Endothelial cell of hepatic sinusoid (primary cell): ENCODE measurements at regions not wholly inside any gene's neighbourhood (a gene's known extent, or its start where the extent isn't known, plus 50 kb on each side); places are given as distances from the start of the nearest gene placed in this dataset.
"Not testable (repeated sequence)": the region's sequence is repeated elsewhere in the genome, so short reads cannot be mapped to it uniquely, and the experiment has no call there.

Source experiments
- in situ Hi-C: cut with HindIII; loops from 2 replicates; pipeline ENCODE4 v1.10.0; 2017; ENCODE audit warnings: low sequenced_read_pairs

- in situ Hi-C loops = not testable (repeated sequence)
Observed at GRCh38 chr12:13518034-13518433, 321.5 kb downstream of the EMP1 start.

GRCh38 chr12:13509740-13510139 is 313.2 kb downstream of the EMP1 start:
- in situ Hi-C loops = no loop called here

DNA sequence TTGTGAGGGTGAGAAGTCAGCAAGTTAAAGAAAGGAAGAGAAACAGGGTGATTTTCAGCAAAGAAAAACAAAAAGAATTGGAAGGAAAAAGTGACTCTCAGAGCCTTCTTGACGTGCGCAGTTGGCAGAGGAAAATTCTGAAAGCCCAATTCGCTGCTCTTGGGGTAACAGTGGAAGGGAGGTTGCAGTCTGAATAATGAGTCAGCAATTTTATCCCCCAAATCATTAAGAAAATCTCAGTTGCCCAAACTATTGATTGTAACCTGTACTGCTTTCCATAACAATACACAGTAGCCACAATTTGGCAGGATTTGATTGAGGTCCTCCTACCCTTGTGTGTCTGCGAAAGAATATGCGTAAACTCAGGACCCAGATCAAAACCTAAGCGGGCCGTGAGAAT is 309.1 kb downstream of the EMP1 start:
- in situ Hi-C loops = no loop called here

- in situ Hi-C loops = no loop called here
Observed at GRCh38 chr12:13505224-13505623, 308.7 kb downstream of the EMP1 start.

DNA sequence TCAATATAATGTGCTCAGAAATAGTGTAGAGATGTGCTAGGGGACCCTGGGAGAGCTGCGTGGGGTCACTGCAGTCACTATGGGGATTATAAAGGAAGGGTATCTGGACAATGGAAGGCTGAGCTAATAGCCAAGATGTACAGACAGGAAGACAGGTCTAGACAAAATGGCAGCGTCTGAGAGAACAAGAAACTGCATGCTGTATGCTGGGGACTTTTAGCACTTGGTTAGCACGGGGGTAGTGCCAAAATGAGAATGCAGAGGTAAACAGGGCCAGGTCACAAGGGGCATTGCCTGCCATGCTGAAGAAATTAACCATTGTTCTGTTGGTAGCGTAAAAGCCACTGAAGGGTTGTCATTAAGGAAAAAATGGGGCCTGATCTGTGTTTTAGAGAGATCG is 308.2 kb downstream of the EMP1 start:
- in situ Hi-C loops = no loop called here

- in situ Hi-C loops = no loop called here
Observed at GRCh38 chr12:13504074-13504473, 307.5 kb downstream of the EMP1 start.

- in situ Hi-C loops = no loop called here
Observed at GRCh38 chr12:13503094-13503835, 306.7 kb downstream of the EMP1 start.

DNA sequence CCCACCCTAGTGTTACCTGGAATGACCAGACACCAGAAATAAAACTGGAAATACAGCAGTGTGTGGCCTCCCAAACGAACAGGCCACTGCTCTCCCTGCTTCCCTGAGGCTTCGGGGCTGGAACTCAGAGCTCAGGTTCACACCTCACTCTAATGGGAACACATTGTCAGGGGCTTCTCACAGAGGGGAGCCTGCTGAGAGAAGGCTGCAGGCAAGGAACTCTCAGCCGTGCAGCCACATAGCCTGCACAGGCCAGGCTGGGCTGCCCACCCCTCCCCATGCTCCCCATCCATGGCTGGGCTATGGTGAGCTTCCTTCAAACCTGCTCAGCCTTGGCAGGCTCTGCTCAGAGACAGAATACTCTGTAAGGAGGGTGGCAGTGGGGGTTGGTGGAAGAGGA is 302.5 kb downstream of the EMP1 start:
- in situ Hi-C loops = no loop called here

DNA sequence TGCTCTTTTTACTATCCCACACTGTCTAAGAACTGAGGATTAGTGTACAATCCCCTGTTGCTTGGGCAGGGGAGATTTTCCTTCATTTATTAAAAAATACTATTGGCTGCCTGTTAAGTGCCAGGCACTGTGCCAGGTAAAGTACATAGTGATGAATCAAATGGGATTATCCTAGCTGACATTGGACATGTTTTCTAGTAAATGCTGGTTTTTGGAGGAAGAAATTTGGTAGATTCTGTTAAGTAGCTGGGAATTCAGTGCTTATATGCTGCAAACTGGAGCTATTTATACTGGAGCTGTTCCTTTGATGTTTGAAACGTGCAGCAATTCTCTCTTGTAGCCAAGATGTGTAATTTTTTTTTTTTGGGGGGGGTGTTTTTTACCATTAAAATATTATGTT is 299.6 kb downstream of the EMP1 start:
- in situ Hi-C loops = no loop called here

GRCh38 chr12:13489246-13489645 is 292.7 kb downstream of the EMP1 start:
- in situ Hi-C loops = no loop called here

- in situ Hi-C loops = no loop called here
Observed at GRCh38 chr12:13487326-13487725, 290.8 kb downstream of the EMP1 start.

GRCh38 chr12:13486794-13487193 is 290.3 kb downstream of the EMP1 start:
- in situ Hi-C loops = no loop called here

DNA sequence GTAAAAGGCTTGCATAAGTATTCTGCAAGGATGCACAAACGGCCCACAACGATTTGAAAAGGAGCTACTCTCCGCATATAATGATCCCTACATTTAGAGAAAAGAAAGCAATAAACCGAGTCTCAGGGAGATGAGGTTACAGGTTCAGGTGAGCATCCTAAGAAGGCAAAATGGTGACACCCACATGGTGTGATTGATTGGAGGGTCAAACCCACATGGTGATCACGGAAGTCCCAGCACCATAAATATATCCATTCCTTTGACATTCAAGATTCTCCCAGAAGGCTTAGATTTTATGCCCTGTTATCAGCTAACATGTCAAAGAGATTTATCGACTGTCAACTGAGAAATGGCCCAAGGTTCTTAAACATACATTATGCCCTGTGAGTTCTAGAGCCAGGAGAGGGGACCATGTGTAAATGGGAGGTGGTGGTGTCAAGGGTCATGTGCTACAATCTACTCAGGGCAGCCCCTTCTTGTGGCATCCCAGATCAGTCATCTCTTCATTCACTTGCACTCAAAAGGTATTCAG is 282.2 kb downstream of the EMP1 start:
- in situ Hi-C loops = no loop called here

DNA sequence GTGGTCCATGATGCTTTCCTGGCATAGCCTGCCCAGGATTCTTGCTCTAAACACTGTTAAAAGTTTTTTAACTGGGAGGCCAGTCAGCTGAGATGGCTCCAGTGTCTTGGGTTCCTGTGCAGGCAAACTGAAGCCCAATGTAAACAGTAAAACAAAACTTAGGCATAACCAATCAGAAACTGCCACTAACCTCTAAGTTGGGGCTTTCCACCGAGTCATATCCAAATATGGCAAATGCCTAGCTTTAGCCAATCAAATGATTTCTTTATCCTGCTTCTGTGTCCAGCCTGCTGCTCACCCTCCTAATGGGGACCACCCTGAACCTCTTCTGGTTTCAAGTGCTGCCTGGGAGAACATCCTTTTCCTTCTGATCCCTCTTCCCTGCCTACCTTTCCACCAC is 277.9 kb downstream of the EMP1 start:
- in situ Hi-C loops = no loop called here

DNA sequence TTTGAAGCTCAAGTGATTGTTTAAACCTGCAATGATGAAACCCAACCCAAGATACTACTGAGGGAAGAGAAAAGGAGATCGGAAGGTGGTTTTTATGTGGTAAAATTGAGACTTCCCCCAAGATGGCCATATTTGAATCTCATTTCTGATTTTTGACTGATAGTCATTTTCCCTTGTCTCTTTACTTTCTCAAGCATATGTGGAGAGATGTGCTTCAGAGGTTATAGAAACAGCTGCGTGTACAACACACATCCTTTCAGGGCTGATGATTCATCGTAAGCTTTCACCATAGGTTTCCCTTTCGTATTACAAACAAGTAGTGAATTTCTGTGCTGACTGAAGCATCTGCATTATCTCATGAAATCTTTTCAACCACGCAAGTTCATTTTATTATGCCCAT is 276.2 kb downstream of the EMP1 start:
- in situ Hi-C loops = no loop called here

DNA sequence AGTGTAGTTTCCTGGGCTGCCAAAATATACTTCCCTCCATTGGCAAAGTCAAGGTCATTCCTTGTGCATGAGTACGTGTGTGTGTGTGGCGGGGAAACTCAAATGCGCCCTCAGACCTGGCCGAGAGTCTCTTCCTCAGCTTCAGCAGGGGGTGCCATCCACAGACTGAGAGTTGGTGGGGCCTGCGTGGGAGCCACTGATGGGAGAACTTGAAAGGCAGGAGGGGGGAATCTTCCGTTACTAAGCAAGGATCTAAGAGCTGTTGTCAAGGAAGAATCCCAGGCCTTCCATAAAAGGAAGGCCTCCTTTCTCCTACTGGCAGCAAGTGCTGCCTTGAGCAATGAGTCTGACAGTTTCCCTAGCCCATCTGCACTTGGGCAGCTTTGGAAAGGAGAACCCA is 274.9 kb downstream of the EMP1 start:
- in situ Hi-C loops = no loop called here

- in situ Hi-C loops = no loop called here
Observed at GRCh38 chr12:13465635-13466034, 269.1 kb downstream of the EMP1 start.

DNA sequence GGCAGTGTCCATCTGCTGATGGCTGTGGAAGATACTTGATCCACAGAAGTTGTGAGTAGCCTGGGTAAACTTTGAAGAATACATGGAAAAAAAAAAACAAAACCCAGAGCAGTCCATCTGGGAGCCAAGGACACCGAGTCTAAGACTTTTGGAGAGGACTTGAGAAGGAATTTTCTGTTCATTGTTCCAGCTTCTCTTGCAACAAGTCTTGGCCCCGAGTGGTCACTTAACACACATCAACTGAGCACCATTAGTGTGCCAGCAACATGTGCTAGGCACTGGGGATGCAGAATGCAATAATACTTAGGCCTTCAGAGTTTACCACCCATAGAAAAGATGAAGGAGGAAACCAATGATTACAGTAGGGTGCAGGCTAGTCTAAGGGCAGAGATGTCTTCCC is 266.7 kb downstream of the EMP1 start:
- in situ Hi-C loops = no loop called here

GRCh38 chr12:13462450-13462849 is 265.9 kb downstream of the EMP1 start:
- in situ Hi-C loops = no loop called here

DNA sequence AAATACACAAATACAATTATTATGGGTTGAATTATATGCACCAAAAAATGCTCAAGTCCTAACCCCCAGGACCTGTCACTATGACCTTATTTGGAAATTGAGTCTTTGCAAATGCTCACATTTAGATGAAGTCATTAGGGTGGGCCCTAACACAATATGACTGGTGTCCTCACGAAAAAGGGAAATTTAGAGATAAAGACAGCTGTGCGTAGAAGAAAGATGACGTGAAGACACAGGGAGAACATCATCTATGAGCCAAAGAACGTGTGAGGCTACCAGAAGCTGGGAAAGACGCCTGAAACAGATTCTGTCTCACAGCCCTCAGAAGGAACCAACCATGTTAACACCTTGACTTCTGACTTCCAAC is 259.2 kb downstream of the EMP1 start:
- in situ Hi-C loops = no loop called here

DNA sequence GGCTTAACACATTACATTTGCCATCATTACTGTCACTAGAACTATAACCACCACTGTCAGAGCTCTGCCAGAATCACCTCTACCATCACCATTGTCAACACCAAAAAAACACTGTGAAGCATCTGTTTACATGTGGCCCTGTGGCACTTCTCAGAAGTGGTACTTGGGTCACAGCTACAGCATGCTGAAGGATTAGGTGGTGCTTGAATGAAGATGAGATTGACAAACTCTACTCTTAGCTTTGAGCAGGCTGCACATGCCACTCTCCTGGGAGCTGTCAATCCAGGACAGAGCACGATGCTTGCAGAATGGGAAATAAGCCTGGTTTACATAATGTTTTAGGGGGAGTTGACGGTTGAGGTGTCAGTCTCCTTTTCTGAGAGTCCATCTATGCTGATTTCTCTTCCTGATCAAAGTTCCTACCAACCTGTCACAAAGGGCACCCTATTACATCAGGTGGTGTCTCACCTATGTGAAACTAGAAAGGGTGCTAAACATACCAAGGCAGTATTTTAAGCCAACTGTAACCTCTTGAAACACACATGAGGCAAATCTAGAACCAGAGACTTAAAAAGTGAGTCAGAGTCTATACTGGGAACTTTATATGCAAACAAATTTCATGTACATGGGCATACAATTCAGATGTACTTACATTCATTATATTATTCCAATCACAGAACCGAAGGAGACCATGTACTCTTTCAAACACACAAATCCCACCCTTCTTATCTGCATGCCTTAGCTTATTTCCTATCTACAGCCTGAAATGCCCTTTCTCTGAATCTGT is 258.7 kb downstream of the EMP1 start:
- in situ Hi-C loops = no loop called here

DNA sequence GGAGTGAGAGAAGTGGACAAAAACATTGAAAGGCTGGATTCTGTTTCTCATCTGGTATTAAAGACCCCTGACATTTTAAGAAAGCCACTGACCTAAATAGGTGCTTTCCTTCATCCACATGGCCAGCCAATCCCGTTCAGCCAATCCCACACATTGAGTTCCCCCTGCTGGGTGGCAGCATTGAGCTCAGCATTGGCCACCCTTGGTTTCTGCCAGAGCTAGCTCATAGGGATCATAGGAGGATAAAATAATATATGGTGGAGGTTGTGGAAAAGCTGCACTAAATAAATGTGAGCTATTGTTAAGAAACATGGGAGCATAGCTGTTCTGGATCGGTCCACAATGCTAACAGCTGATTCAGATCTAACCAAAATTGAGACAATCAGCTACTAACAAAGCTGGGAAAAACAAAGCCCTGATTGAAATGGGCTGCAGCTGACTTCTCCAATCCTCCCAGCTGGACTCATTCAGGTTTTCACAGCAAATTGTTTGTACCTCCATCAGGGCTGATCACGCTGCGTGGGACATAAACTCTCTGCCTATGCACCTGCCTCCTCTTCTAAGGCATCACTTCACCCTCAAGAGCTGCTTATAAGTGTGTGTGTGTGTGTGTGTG is 256.5 kb downstream of the EMP1 start:
- in situ Hi-C loops = no loop called here
